Femur (tissue), 1 donor: ENCODE measurements at regions not wholly inside any gene's neighbourhood (a gene's known extent, or its start where the extent isn't known, plus 50 kb on each side); places are given as distances from the start of the nearest gene placed in this dataset.

Source experiments
- DNase-seq: peaks from one replicate; pipeline ENCODE4 v3.0.0-alpha.2; 2017

- DNase-seq: no peak
These were observed 173.1 kb downstream of the MFSD1 start for GRCh38 chr3:158974904-158975303.

GRCh38 chr3:158976966-158977365 lies 175.1 kb downstream of the MFSD1 start:
- no peak for DNase-seq

- DNase-seq: no peak
These were observed 175.6 kb downstream of the MFSD1 start for GRCh38 chr3:158977497-158977896.

- DNase-seq: no peak
These were observed 181.6 kb downstream of the MFSD1 start for GRCh38 chr3:158983216-158984099.

GRCh38 chr3:158991146-158991705 lies 189.4 kb downstream of the MFSD1 start:
- DNase-seq: no peak

- no peak for DNase-seq
These were observed 190.6 kb downstream of the MFSD1 start for GRCh38 chr3:158992463-158992862.

GRCh38 chr3:158994386-158994785 lies 192.5 kb downstream of the MFSD1 start:
- no peak for DNase-seq

GRCh38 chr3:159001711-159002110 lies 199.9 kb downstream of the MFSD1 start:
- DNase-seq: no peak

GRCh38 chr3:159005137-159005536 lies 203.3 kb downstream of the MFSD1 start:
- DNase-seq: no peak

- DNase-seq: no peak
These were observed 205.5 kb downstream of the MFSD1 start for GRCh38 chr3:159007331-159007730.

- no peak for DNase-seq
These were observed 206.5 kb downstream of the MFSD1 start for GRCh38 chr3:159008401-159008800.

GRCh38 chr3:159018341-159018740 lies 216.5 kb downstream of the MFSD1 start:
- DNase-seq: no peak

- DNase-seq: no peak
These were observed 223.9 kb downstream of the MFSD1 start for GRCh38 chr3:159025733-159026132.

- DNase-seq: no peak
These were observed 224.7 kb downstream of the MFSD1 start for GRCh38 chr3:159026510-159026909.

- no peak for DNase-seq
These were observed 226.9 kb downstream of the MFSD1 start for GRCh38 chr3:159028706-159029105.

GRCh38 chr3:159029306-159030026 lies 227.6 kb downstream of the MFSD1 start:
- DNase-seq: no peak

GRCh38 chr3:159030138-159030670 lies 228.3 kb downstream of the MFSD1 start:
- DNase-seq: no peak

- DNase-seq: no peak
These were observed 229.2 kb downstream of the MFSD1 start for GRCh38 chr3:159030886-159031679.

GRCh38 chr3:159032311-159032710 lies 230.5 kb downstream of the MFSD1 start:
- DNase-seq: no peak

- no peak for DNase-seq
These were observed 236.6 kb downstream of the MFSD1 start for GRCh38 chr3:159038405-159038804.

GRCh38 chr3:159039286-159039685 lies 237.4 kb downstream of the MFSD1 start:
- DNase-seq: no peak

- no peak for DNase-seq
These were observed 243.5 kb downstream of the MFSD1 start for GRCh38 chr3:159045279-159045885.
